Lung (tissue), 11 donors: ENCODE measurements at regions not wholly inside any gene's neighbourhood (a gene's known extent, or its start where the extent isn't known, plus 50 kb on each side); places are given as distances from the start of the nearest gene placed in this dataset.

Source experiments
- ATAC-seq: fragments of 200-7000 bp; cut with Tn5 transposase; one replicate; pipeline ENCODE4 v1.9.1; 2020; ENCODE audit warnings: moderate number of reproducible peaks; ENCODE audit not compliant: insufficient read depth, low FRiP score
- DNase-seq, 3 donors: peaks; one replicate each; pipeline ENCODE4 v3.0.0-alpha.2; 2013 to 2017
- H3K27ac ChIP-seq, 2 donors: one replicate each; pipeline ENCODE4 v1.5.1; 2013; ENCODE audit warnings: mild to moderate bottlenecking in 2 of 2, moderate library complexity in 2 of 2, control low read depth in 1 of 2, inconsistent platforms in 1 of 2, low read depth in 1 of 2, low read length in 1 of 2
- H3K27me3 ChIP-seq, 3 donors: one replicate each; pipeline ENCODE4 v1.5.1; 2013; ENCODE audit warnings: low read length in 2 of 3; ENCODE audit not compliant: control insufficient read depth in 3 of 3, insufficient read depth in 3 of 3
- H3K36me3 ChIP-seq, 4 donors: one replicate each; pipeline ENCODE4 v1.5.1; 2013; ENCODE audit warnings: low read length in 4 of 4, mild to moderate bottlenecking in 1 of 4, moderate library complexity in 1 of 4; ENCODE audit not compliant: control insufficient read depth in 4 of 4, insufficient read depth in 4 of 4
- H3K4me1 ChIP-seq, 5 donors: one replicate each; pipeline ENCODE4 v1.5.1; 2013; ENCODE audit warnings: low read length in 5 of 5, mild to moderate bottlenecking in 2 of 5, moderate library complexity in 1 of 5; ENCODE audit not compliant: control insufficient read depth in 5 of 5, insufficient read depth in 5 of 5
- H3K4me3 ChIP-seq: one replicate; pipeline ENCODE4 v1.5.1; 2013; ENCODE audit warnings: mild to moderate bottlenecking, control low read depth, moderate library complexity
- H3K9ac ChIP-seq, 2 donors: one replicate each; pipeline ENCODE4 v1.5.1; 2013; ENCODE audit warnings: low read length in 2 of 2, control low read depth in 1 of 2; ENCODE audit not compliant: insufficient read depth in 1 of 2
- H3K9me3 ChIP-seq, 4 donors: one replicate each; pipeline ENCODE4 v1.5.1; 2013; ENCODE audit warnings: low read length in 3 of 4, mild to moderate bottlenecking in 1 of 4, moderate library complexity in 1 of 4; ENCODE audit not compliant: control insufficient read depth in 4 of 4, insufficient read depth in 3 of 4
- WGBS, 2 donors: extraction: QIAGEN DNeasy Blood & Tissue Kit; methylation state at CpG; one replicate each; pipeline ENCODE4 v1.1.7; 2013; 5-methylcytosine and 5-hydroxymethylcytosine counted together
- TF ChIP-seq, protein P1 (sequence below): IDR thresholded peaks from 2 replicates; pipeline ENCODE4 v1.5.1; 2012; ENCODE audit warnings: mild to moderate bottlenecking; ENCODE audit errors: control extremely low read depth, extremely low read depth
- donor health status: control.
- donor health status: control.
- donor health status: Bipolar disorder and iron deficiency.
- donor health status: healthy.
- donor health status: DM: yes; HTN: yes; CAD: no.

DNA sequence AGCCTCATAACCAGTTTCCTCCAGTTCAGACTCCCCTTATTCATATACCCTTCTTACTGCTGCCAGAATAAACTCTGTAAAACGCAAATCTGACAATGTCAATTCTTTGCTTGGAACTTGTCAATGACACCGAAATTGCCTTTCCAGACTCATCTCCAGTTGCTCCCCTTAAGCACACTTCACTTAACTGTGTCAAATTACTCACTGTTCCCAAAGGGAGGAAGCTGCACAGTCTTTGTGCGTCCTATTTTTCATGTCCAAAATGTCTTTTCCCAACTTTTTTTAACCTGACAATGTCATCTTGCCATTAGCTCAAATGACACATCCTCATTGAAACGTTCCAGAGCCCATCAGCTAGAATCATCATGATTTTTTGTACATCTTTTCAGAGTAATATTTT is 867.3 kb downstream of the RPA4 start:
- peaks cover 0 to 34% (median 2%) of the 10 kb centered on the region in 3 donors for H3K27me3 ChIP-seq
- 75 to 76% methylated on average over 4 of the region's 4 CpGs for WGBS, 2 donors
- ATAC-seq, result no peak

DNA sequence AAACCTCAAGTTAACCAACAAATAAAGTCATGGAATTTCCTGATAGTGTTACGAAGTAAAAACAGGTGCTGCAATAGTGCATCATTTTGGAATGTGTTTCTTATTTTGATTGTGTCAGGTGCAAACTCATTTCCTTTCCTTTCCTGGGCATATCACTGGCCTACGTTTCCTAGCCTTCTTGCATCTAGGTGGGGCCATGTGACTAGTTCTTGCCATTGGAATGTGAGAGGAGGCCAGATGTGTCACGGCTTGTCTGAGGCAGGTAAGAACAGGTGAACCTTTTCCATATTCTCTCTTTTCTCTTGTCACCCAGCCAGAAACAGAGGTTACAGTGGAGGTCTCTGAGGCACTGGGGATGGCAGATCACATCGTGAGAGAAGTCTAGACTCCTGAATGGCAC is 868.0 kb downstream of the RPA4 start:
- WGBS, 2 donors, result 72 to 75% methylated on average over 4 of the region's 4 CpGs
- Histone ChIP-seq H3K4me3 (no peak overlapping the region), H3K27ac (no peak overlapping the region), H3K4me1 (no peaks in the 10 kb centered on the region), H3K9me3 (peaks cover 0 to 5% (median 0%) of the 10 kb centered on the region in 4 donors), H3K9ac (no peak overlapping the region), H3K27me3 (peaks cover 0 to 35% (median 2%) of the 10 kb centered on the region in 3 donors), H3K36me3 (no peaks in the 10 kb centered on the region)
- DNase-seq (no peak), ATAC-seq (no peak)
- TF ChIP-seq, protein P1, sequence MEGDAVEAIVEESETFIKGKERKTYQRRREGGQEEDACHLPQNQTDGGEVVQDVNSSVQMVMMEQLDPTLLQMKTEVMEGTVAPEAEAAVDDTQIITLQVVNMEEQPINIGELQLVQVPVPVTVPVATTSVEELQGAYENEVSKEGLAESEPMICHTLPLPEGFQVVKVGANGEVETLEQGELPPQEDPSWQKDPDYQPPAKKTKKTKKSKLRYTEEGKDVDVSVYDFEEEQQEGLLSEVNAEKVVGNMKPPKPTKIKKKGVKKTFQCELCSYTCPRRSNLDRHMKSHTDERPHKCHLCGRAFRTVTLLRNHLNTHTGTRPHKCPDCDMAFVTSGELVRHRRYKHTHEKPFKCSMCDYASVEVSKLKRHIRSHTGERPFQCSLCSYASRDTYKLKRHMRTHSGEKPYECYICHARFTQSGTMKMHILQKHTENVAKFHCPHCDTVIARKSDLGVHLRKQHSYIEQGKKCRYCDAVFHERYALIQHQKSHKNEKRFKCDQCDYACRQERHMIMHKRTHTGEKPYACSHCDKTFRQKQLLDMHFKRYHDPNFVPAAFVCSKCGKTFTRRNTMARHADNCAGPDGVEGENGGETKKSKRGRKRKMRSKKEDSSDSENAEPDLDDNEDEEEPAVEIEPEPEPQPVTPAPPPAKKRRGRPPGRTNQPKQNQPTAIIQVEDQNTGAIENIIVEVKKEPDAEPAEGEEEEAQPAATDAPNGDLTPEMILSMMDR, result no peak

More for the DNA sequence above, 867.3 kb downstream of the RPA4 start:
- Histone ChIP-seq H3K9me3 (peaks cover 0 to 5% (median 0%) of the 10 kb centered on the region in 4 donors), H3K36me3 (no peaks in the 10 kb centered on the region), H3K27ac (no peak overlapping the region), H3K4me1 (no peaks in the 10 kb centered on the region), H3K4me3 (no peak overlapping the region), H3K9ac (no peak overlapping the region)
- TF ChIP-seq, protein P1, result no peak
- no peak for DNase-seq

DNA sequence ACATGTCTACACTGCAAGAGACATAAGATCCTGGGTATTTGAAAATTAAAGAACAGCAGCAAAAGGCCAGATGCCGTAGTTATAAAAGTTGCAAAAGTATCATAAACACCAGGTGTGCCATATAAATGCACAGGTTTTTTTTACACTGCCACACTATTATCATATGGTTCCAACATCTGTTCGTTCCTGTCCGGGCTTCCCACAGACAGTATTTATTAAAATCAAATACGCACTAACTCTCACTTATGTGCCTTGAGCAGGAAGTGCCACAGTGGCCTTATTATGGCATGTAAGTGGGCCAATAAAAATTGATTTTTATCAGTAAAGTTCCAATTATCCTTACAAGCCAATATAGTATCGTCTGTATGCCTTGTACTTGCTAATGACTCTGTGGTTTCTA is 873.2 kb downstream of the RPA4 start:
- Histone ChIP-seq H3K9me3 (peaks cover 0 to 3% (median 0%) of the 10 kb centered on the region in 4 donors), H3K4me1 (no peaks in the 10 kb centered on the region), H3K4me3 (no peak overlapping the region), H3K27me3 (peaks cover 0 to 26% (median 3%) of the 10 kb centered on the region in 3 donors), H3K36me3 (no peaks in the 10 kb centered on the region), H3K27ac (no peak overlapping the region), H3K9ac (no peak overlapping the region)
- TF ChIP-seq, protein P1, result no peak
- DNase-seq (no peak), ATAC-seq (no peak)
- 90 to 95% methylated on average over 5 of the region's 5 CpGs for WGBS, 2 donors

DNA sequence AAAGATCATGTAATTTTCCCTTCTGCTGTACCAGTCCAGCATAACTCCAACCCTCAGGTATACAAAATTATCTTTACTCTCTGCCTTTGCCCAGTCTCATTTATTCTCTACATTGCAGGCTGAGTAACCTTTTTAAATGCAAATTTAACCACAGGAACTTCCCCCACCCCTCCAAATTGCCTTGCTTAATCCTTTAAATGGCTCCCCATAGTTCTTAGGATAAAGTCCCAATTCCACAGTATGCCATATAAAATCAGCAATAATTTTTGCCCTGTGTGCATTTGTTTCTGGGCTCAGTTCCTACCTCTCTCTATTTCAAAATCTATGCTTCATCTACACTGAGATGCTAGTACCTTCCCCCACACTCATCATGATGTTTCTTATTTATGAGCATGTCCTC is 879.7 kb downstream of the RPA4 start:
- TF ChIP-seq, protein P1, result no peak
- H3K27ac ChIP-seq, result no peak overlapping the region
- H3K9ac ChIP-seq, result no peak overlapping the region
- no peaks in the 10 kb centered on the region for H3K36me3 ChIP-seq
- H3K27me3 ChIP-seq, result peaks cover 0 to 32% (median 5%) of the 10 kb centered on the region in 3 donors
- ATAC-seq, result no peak
- no peak for DNase-seq
- peaks cover 0 to under 1% (median 0%) of the 10 kb centered on the region in 4 donors for H3K9me3 ChIP-seq
- H3K4me3 ChIP-seq, result no peak overlapping the region
- H3K4me1 ChIP-seq, result no peaks in the 10 kb centered on the region
